ENCODE measurements at regions not wholly inside any gene's neighbourhood (a gene's known extent, or its start where the extent isn't known, plus 50 kb on each side); places are given as distances from the start of the nearest gene placed in this dataset.
A peak's percentile ranks its signal among the peaks of the same experiment; 100 is the strongest.
"Not testable (repeated sequence)": the region's sequence is repeated elsewhere in the genome, so short reads cannot be mapped to it uniquely, and the experiment has no call there.

DNA sequence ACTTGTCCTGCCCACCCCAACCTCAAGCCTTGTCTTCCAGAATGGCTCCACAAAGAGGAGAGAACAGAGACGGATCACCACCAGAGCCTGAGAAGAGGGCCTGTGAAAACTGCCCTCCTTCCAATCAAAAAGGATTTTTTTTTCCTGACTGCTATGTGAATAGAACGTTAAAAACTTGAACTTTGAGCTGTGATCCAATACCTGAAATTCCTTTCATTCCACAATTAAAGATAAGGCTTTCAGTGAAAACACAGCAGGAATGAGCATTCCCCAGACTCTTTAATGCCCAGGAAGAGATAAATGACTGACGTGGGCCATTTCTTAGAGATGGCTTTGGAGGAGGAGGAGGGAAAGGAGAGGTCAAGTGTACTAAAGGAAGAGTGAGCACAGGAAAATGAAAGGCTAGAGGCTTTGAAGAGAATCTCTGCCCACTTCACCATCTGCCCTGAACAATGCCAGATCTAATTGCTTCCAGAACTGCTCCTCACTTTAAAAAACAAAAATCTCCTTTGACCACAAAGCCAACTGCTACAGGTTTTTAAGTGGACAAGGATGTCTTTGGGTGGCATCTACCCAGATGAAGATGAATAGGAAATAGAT lies 177.9 kb upstream of the MAP3K1 start:
- TF ChIP-seq, protein P1, sequence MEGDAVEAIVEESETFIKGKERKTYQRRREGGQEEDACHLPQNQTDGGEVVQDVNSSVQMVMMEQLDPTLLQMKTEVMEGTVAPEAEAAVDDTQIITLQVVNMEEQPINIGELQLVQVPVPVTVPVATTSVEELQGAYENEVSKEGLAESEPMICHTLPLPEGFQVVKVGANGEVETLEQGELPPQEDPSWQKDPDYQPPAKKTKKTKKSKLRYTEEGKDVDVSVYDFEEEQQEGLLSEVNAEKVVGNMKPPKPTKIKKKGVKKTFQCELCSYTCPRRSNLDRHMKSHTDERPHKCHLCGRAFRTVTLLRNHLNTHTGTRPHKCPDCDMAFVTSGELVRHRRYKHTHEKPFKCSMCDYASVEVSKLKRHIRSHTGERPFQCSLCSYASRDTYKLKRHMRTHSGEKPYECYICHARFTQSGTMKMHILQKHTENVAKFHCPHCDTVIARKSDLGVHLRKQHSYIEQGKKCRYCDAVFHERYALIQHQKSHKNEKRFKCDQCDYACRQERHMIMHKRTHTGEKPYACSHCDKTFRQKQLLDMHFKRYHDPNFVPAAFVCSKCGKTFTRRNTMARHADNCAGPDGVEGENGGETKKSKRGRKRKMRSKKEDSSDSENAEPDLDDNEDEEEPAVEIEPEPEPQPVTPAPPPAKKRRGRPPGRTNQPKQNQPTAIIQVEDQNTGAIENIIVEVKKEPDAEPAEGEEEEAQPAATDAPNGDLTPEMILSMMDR (conservative IDR thresholded peaks at IDR 0.05; ENCODE audit: low read length), result no peak
- H3K4me3 ChIP-seq (ENCODE audit: low read length), result no peak overlapping the region
- no peak for DNase-seq (ENCODE audit: low read depth)

DNA sequence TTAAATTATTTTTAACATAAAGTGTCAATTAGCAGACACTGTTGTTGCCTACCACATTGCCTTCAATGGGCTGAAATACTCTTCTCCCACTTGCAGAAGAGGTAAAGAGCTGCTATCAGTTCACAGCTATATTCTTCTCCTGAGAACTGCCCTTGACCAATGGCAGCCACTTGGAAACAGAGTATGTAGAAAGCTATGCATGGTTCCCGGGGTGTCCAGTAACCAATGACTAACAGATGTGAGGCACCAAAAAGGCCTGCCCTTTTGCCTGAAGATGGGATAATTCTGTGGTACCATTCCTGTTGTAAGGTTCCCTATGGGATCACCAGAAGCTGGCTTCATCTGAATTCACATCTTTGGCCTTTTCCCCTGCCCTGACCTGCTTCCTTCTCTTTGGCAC lies 181.4 kb upstream of the MAP3K1 start:
- no peak for DNase-seq (ENCODE audit: low read depth)
- TF ChIP-seq, protein P1 (conservative IDR thresholded peaks at IDR 0.05; ENCODE audit: low read length), result no peak
- H3K4me3 ChIP-seq (ENCODE audit: low read length), result no peak overlapping the region

DNA sequence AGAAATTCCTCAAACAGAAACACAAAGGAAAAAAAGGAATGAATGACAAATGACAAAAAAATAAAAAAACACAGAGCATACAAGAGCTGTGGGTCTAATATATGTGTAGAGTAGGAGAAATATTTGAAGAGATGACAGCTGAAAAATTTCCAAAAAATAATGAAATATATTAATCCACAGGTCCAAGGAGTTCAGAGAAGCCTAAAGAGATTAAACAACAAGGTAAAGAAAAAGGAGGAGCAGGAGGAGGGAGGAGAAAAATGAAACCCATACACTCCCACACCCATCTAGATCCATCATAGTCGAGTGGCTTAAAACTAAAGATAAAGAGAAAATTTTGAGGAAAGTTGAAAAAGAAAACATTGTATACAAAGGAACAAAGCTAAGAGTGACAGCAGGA lies 182.4 kb upstream of the MAP3K1 start:
- no peak overlapping the region for H3K4me3 ChIP-seq (ENCODE audit: low read length)
- TF ChIP-seq, protein P1 (conservative IDR thresholded peaks at IDR 0.05; ENCODE audit: low read length), result no peak
- DNase-seq (ENCODE audit: low read depth), result no peak

DNA sequence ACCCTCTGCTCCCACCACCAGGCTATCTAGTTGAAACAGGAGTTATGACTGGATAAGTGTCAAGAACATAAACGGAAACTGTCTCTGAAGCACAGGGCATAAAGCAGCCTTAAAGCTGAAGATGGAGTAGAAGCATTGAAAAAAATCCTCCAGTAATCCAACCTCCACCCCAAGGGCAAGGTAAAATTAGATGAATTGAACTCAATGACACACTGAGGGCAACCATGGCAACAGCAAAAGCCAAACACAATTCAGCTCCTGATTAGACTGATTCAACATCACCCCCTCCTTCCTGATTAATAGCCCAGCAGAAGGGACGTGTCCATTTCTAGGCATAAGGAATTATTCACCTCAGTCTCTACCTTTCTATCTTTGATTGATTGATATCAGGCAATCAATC lies 183.2 kb upstream of the MAP3K1 start:
- TF ChIP-seq, protein P1 (conservative IDR thresholded peaks at IDR 0.05; ENCODE audit: low read length), result no peak
- DNase-seq (ENCODE audit: low read depth), result no peak
- H3K4me3 ChIP-seq (ENCODE audit: low read length), result no peak overlapping the region

DNA sequence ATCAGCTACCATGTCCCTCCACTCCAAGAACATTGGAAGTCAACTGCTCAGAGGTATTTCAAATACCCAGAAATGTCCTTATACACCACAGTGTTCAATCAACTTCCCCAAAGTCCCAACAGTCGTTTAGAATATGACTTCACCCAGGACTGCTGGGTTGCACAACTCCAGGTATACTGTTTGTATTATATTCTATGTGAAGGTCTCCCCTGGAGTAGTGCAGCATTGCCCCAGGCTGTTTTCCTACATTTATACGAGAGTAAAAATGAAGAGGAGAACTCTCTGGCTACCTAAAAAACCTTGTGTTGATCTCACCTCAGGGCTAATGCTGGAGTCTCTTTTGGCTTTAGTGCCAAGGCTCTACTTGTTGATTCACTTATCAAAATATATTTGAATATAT lies 183.6 kb upstream of the MAP3K1 start:
- H3K4me3 ChIP-seq (ENCODE audit: low read length), result no peak overlapping the region
- no peak for DNase-seq (ENCODE audit: low read depth)
- TF ChIP-seq, protein P1 (conservative IDR thresholded peaks at IDR 0.05; ENCODE audit: low read length), result no peak

DNA sequence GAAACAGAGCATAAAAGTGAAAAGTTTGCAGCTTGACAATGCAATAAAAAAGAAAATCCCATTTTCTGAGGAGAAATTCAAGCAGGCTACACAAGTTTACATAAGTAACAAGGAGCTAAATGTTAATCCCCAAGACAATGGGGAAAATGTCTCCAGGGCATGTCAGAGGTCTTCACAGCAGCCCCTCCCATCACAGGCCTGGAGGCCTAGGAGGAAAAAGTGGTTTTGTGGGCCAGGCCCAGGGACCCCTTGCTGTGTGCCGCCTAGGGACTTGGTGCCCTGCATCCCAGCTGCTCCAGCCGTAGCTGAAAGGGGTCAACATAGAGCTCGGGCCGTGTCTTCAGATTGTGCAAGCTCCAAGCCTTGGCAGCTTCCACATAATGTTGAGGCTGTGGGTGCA lies 186.7 kb upstream of the MAP3K1 start:
- not testable (repeated sequence) for H3K4me3 ChIP-seq (ENCODE audit: low read length); DNase-seq (ENCODE audit: low read depth)

DNA sequence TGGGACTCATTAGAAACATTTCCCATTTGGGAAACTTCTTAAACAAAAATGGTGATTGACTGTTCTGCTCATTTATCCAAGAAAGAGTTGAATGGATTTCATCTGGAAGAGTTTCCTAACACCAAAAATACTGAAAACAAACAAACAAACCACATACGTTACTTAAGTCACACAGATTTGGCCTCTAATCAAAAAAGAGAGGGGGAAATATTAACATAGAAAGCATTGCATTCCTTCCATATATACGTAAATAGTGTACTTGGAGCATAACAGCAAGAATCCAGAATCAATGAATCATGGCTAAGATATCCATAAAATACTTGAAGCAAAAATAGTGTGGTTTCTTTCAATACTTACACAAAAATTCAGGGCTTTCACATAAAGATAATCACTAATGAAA lies 189.8 kb upstream of the MAP3K1 start:
- peak; percentile 96 for DNase-seq (ENCODE audit: low read depth)
- H3K4me3 ChIP-seq (ENCODE audit: low read length), result no peak overlapping the region
- TF ChIP-seq, protein P1 (conservative IDR thresholded peaks at IDR 0.05; ENCODE audit: low read length), result no peak

DNA sequence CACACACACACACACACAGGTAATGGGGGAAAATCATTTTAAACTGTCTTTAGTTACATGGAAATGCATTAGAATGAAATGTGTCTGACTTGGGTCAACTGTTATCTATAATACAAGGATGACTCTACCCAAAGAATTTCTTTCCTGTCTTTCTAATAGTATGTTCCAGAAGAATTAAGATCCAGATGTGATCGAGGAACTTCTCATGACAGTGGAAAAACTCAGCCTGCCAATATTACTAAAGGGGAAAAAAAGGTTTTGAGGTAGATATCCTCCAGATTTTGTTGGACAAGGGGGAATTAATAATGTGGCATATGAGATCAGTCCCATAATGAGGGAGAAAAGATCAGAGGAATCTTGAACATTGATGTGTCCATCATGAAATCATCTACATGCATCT lies 190.6 kb upstream of the MAP3K1 start:
- TF ChIP-seq, protein P1 (conservative IDR thresholded peaks at IDR 0.05; ENCODE audit: low read length), result no peak
- no peak overlapping the region for H3K4me3 ChIP-seq (ENCODE audit: low read length)
- DNase-seq (ENCODE audit: low read depth), result no peak
